Caco-2 (cell line): ENCODE measurements at regions not wholly inside any gene's neighbourhood (a gene's known extent, or its start where the extent isn't known, plus 50 kb on each side); places are given as distances from the start of the nearest gene placed in this dataset.

Experiments used
- BruUV-seq: library from RNA; stranded (reverse); fragments of 400-500 nt; replicated peaks from 2 replicates; lab custom pipeline; 2021; lab: Mats Ljungman, UMichigan
- CTCF ChIA-PET: fragments of 300-600 bp; sonication (Branson Sonifier 250); formaldehyde crosslinking; loops from one replicate; lab custom pipeline; 2022; ENCODE audit warnings: antibody characterized with exemption; lab: Charles Lee
- POLR2A ChIA-PET: fragments of 300-600 bp; sonication (Branson Sonifier 250); formaldehyde crosslinking; loops from one replicate; lab custom pipeline; 2022; ENCODE audit warnings: antibody characterized with exemption; lab: Charles Lee
- DNase-seq, 2 experiments: peaks; one replicate each; pipeline versions ENCODE4 v3.0.0 to v3.0.0-alpha.2; 2020 to 2022
- H3K27me3 ChIP-seq: replicated peaks from 2 replicates; pipeline ENCODE4 v1.6.0; 2011; ENCODE audit warnings: low read length; ENCODE audit not compliant: control insufficient read depth, insufficient read depth
- H3K36me3 ChIP-seq: 2 replicates; pipeline ENCODE4 v1.5.1; 2011; ENCODE audit warnings: low read length; ENCODE audit not compliant: control insufficient read depth, insufficient read depth
- H3K4me1 ChIP-seq: fragments of 250-450 bp; sonication (Bioruptor Pico); 2 replicates; pipeline ENCODE4 v1.5.1; 2020; ENCODE audit warnings: mild to moderate bottlenecking
- H3K4me3 ChIP-seq: 2 replicates; pipeline ENCODE4 v1.5.1; 2011; ENCODE audit warnings: low read depth, mild to moderate bottlenecking, control low read depth, low read length
- H3K9me3 ChIP-seq: fragments of 250-450 bp; sonication (Bioruptor Pico); 2 replicates; pipeline ENCODE4 v1.5.1; 2020; ENCODE audit warnings: mild to moderate bottlenecking, moderate library complexity
- H3K27ac Mint-ChIP-seq: one replicate; pipeline ENCODE4 v1.8.0; 2022; ENCODE audit warnings: mixed read lengths; ENCODE audit not compliant: unreplicated experiment
- H3K27me3 Mint-ChIP-seq: one replicate; pipeline ENCODE4 v1.8.0; 2022; ENCODE audit warnings: mixed read lengths; ENCODE audit not compliant: insufficient read depth, unreplicated experiment
- H3K36me3 Mint-ChIP-seq: one replicate; pipeline ENCODE4 v1.8.0; 2022; ENCODE audit warnings: mild to moderate bottlenecking, mixed read lengths; ENCODE audit not compliant: insufficient read depth, unreplicated experiment
- H3K4me1 Mint-ChIP-seq: one replicate; pipeline ENCODE4 v1.8.0; 2022; ENCODE audit warnings: low read depth, mixed read lengths; ENCODE audit not compliant: unreplicated experiment
- H3K4me3 Mint-ChIP-seq: one replicate; pipeline ENCODE4 v1.8.0; 2022; ENCODE audit warnings: mild to moderate bottlenecking, moderate library complexity, mixed read lengths; ENCODE audit not compliant: unreplicated experiment
- H3K9me3 Mint-ChIP-seq: one replicate; pipeline ENCODE4 v1.8.0; 2022; ENCODE audit warnings: mixed read lengths; ENCODE audit not compliant: unreplicated experiment
- CTCF ChIP-seq, 2 experiments: fragments of 200-600 bp in 1 of 2; IDR thresholded peaks; 1 replicate in 1 of 2; 2 replicates in 1 of 2; pipeline versions ENCODE4 v1.5.1 to v1.8.0; 2011 to 2022; ENCODE audit warnings: antibody characterized with exemption in 1 of 2, control low read depth in 1 of 2, inconsistent platforms in 1 of 2, low read depth in 1 of 2, low read length in 1 of 2, mild to moderate bottlenecking in 1 of 2, moderate library complexity in 1 of 2; ENCODE audit not compliant: insufficient read depth in 1 of 2, severe bottlenecking in 1 of 2, unreplicated experiment in 1 of 2
- intact Hi-C: fragments of 100-400 bp; cut with micrococcal nuclease; formaldehyde crosslinking; loops from one replicate; pipeline ENCODE4 v1.10.0; 2022; ENCODE audit not compliant: unreplicated experiment

GRCh38 chr14:87863047-87863446 lies 129.9 kb downstream of the GALC start:
- Histone ChIP-seq H3K36me3 (no peaks in the 10 kb centered on the region), H3K4me1 (no peaks in the 10 kb centered on the region), H3K4me3 (no peak overlapping the region), H3K9me3 (no peaks in the 10 kb centered on the region), H3K27me3 (no peaks in the 10 kb centered on the region; the same call in 1 of the 2 replicates)
- Mint-ChIP-seq H3K9me3 (no peaks in the 10 kb centered on the region), H3K4me3 (no peak overlapping the region), H3K27me3 (peaks cover 6% of the 10 kb centered on the region), H3K27ac (no peak overlapping the region), H3K4me1 (no peaks in the 10 kb centered on the region), H3K36me3 (no peaks in the 10 kb centered on the region)
- CTCF ChIA-PET = no interaction called here
- TF ChIP-seq CTCF (IDR thresholded peaks at IDR 0.05; ENCODE audit: insufficient read depth in 1 of 2, low read depth in 1 of 2, low read length in 1 of 2, severe bottlenecking in 1 of 2, unreplicated experiment in 1 of 2) = no peak
- intact Hi-C loops = no loop called here
- DNase-seq = no peak
- POLR2A ChIA-PET = no interaction called here
- no TSS peak for BruUV-seq

DNA sequence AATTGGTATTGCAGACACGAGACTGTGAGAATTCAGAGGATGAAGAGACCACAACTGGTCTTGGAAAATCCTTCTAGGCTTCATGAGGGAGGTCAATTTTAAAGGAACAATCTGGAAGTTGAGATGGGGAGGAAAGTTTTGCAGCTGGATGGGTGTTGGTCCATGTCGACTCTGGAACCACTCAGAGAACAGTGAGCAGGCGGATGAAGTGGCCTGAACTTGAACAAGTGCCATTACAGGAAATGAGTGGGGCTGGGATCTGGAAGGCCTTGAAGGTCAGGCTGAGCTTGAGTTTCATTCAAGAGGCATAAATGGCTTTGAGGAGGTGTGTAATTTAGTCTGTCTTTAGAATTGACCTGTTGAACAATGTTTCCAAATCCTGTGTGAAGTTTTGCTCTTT lies 140.9 kb downstream of the GALC start:
- H3K4me1 ChIP-seq = no peaks in the 10 kb centered on the region
- H3K9me3 ChIP-seq = no peaks in the 10 kb centered on the region
- no peak overlapping the region for H3K27ac Mint-ChIP-seq
- no peaks in the 10 kb centered on the region for H3K27me3 ChIP-seq
- BruUV-seq = no TSS peak
- ChIA-PET POLR2A (no interaction called here), CTCF (no interaction called here)
- no peak for TF ChIP-seq CTCF (IDR thresholded peaks at IDR 0.05; ENCODE audit: insufficient read depth in 1 of 2, low read depth in 1 of 2, low read length in 1 of 2, severe bottlenecking in 1 of 2, unreplicated experiment in 1 of 2)
- no peak overlapping the region for H3K4me3 Mint-ChIP-seq
- H3K4me3 ChIP-seq = no peak overlapping the region
- intact Hi-C loops = no loop called here
- no peaks in the 10 kb centered on the region for H3K36me3 ChIP-seq
- H3K4me1 Mint-ChIP-seq = no peaks in the 10 kb centered on the region
- no peaks in the 10 kb centered on the region for H3K36me3 Mint-ChIP-seq
- no peak for DNase-seq
- H3K27me3 Mint-ChIP-seq = peaks cover 10% of the 10 kb centered on the region
- no peaks in the 10 kb centered on the region for H3K9me3 Mint-ChIP-seq

DNA sequence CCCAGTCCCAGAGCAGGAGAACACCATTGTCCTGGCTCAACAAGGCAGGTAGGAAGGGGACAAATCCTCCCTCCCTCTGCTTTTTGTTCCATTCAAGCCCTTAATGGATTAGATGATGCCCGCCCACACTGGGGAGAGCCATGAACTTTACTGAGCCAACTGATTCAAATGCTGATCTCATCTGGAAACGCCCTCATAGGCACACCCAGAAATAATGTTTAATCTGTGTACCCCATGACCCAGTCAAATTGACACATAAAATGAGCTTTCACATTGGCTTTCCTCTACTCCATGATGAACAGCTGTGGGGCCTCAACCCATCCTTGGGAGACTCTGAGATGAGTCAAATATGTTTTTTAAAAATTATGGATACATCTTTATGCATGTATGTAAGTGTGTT lies 141.8 kb downstream of the GALC start:
- Mint-ChIP-seq H3K9me3 (no peaks in the 10 kb centered on the region), H3K27ac (no peak overlapping the region), H3K27me3 (peaks cover 10% of the 10 kb centered on the region), H3K36me3 (no peaks in the 10 kb centered on the region), H3K4me3 (no peak overlapping the region), H3K4me1 (no peaks in the 10 kb centered on the region)
- TF ChIP-seq CTCF (IDR thresholded peaks at IDR 0.05; ENCODE audit: insufficient read depth in 1 of 2, low read depth in 1 of 2, low read length in 1 of 2, severe bottlenecking in 1 of 2, unreplicated experiment in 1 of 2) = no peak
- CTCF ChIA-PET = no interaction called here
- no peaks in the 10 kb centered on the region for H3K27me3 ChIP-seq
- H3K4me3 ChIP-seq = no peak overlapping the region
- no peaks in the 10 kb centered on the region for H3K9me3 ChIP-seq
- no peaks in the 10 kb centered on the region for H3K4me1 ChIP-seq
- no peaks in the 10 kb centered on the region for H3K36me3 ChIP-seq
- BruUV-seq = no TSS peak
- POLR2A ChIA-PET = no interaction called here
- intact Hi-C loops = no loop called here
- no peak for DNase-seq
